Keratinocyte (primary cell): ENCODE measurements at regions not wholly inside any gene's neighbourhood (a gene's known extent, or its start where the extent isn't known, plus 50 kb on each side); places are given as distances from the start of the nearest gene placed in this dataset.

Experiments
- DNase-seq: peaks from one replicate; pipeline ENCODE4 v3.0.0-alpha.2; 2011; ENCODE audit warnings: low read depth, missing footprints, low spot score
- FAIRE-seq: peaks from 2 replicates; lab custom pipeline; 2011; peaks lifted over from hg19 to GRCh38; lab: Jason Lieb, UNC
- H2AFZ ChIP-seq: 2 replicates; pipeline ENCODE4 v1.6.0; 2012; ENCODE audit warnings: low read length, control low read depth, inconsistent platforms; ENCODE audit not compliant: control insufficient read depth
- H3K27ac ChIP-seq: 2 replicates; pipeline ENCODE4 v1.5.1; 2011; ENCODE audit warnings: low read length; ENCODE audit not compliant: control insufficient read depth, insufficient read depth
- H3K27me3 ChIP-seq: 3 replicates; pipeline ENCODE4 v1.6.0; 2011; ENCODE audit warnings: low read length; ENCODE audit not compliant: control insufficient read depth, insufficient read depth; ENCODE audit errors: extremely low read depth
- H3K36me3 ChIP-seq, 2 experiments: 2 replicates in 1 of 2; 3 replicates in 1 of 2; pipeline ENCODE4 v1.5.1; 2011; ENCODE audit warnings: low read length in 2 of 2, mild to moderate bottlenecking in 1 of 2; ENCODE audit not compliant: control insufficient read depth in 2 of 2, insufficient read depth in 2 of 2; ENCODE audit errors: extremely low read depth in 1 of 2
- H3K4me1 ChIP-seq: 3 replicates; pipeline ENCODE4 v1.5.1; 2011; ENCODE audit warnings: low read length; ENCODE audit not compliant: control insufficient read depth, insufficient read depth; ENCODE audit errors: extremely low read depth
- H3K4me2 ChIP-seq: 3 replicates; pipeline ENCODE4 v1.6.0; 2011; ENCODE audit warnings: low read depth, low read length; ENCODE audit not compliant: control insufficient read depth, insufficient read depth; ENCODE audit errors: extremely low read depth
- H3K4me3 ChIP-seq, 3 experiments: fragments of 200-600 bp in 1 of 3; sonication (generic) in 1 of 3; 2 replicates in 2 of 3; 3 replicates in 1 of 3; pipeline ENCODE4 v1.5.1; 2011 to 2016; ENCODE audit warnings: low read length in 3 of 3, mild to moderate bottlenecking in 3 of 3, control low read depth in 2 of 3, inconsistent platforms in 1 of 3, low read depth in 1 of 3, mixed read lengths in 1 of 3, mixed run types in 1 of 3, moderate library complexity in 1 of 3; ENCODE audit not compliant: control insufficient read depth in 2 of 3, insufficient read depth in 2 of 3; ENCODE audit errors: extremely low read depth in 1 of 3
- H3K79me2 ChIP-seq: 2 replicates; pipeline ENCODE4 v1.6.0; 2012; ENCODE audit warnings: low read length; ENCODE audit not compliant: control insufficient read depth, insufficient read depth
- H3K9ac ChIP-seq: 3 replicates; pipeline ENCODE4 v1.6.0; 2011; ENCODE audit warnings: low read length; ENCODE audit not compliant: control insufficient read depth, insufficient read depth; ENCODE audit errors: extremely low read depth
- H3K9me1 ChIP-seq: 3 replicates; pipeline ENCODE4 v1.6.0; 2011; ENCODE audit warnings: low read length; ENCODE audit not compliant: control insufficient read depth, insufficient read depth; ENCODE audit errors: extremely low read depth
- H3K9me3 ChIP-seq: 2 replicates; pipeline ENCODE4 v1.5.1; 2012; ENCODE audit warnings: low read depth, low read length; ENCODE audit not compliant: control insufficient read depth
- H4K20me1 ChIP-seq: 3 replicates; pipeline ENCODE4 v1.6.0; 2011; ENCODE audit warnings: low read length; ENCODE audit not compliant: control insufficient read depth, insufficient read depth; ENCODE audit errors: extremely low read depth
- EZH2 ChIP-seq: IDR thresholded peaks from one replicate; pipeline ENCODE4 v1.6.1; 2012; ENCODE audit warnings: inconsistent platforms, mild to moderate bottlenecking, low read length, moderate library complexity
- dilution Hi-C: fragments of 300-500 bp; cut with MboI; formaldehyde crosslinking; loops from one replicate; pipeline ENCODE4 v1.7.0; 2020; ENCODE audit warnings: low sequenced_read_pairs; ENCODE audit not compliant: extremely low pct_ligation_motif_present
- TF ChIP-seq, protein P1 (sequence below), 3 experiments: IDR thresholded peaks in 1 of 3; conservative IDR thresholded peaks in 1 of 3; optimal IDR thresholded peaks in 1 of 3; 2 replicates in 2 of 3; 3 replicates in 1 of 3; pipeline versions ENCODE3 to v1.5.1; 2011; ENCODE audit warnings: low read length in 3 of 3, mild to moderate bottlenecking in 3 of 3, moderate library complexity in 2 of 3, control low read depth in 1 of 3, inconsistent platforms in 1 of 3; ENCODE audit not compliant: insufficient read depth in 2 of 3; ENCODE audit errors: extremely low read depth in 1 of 3

DNA sequence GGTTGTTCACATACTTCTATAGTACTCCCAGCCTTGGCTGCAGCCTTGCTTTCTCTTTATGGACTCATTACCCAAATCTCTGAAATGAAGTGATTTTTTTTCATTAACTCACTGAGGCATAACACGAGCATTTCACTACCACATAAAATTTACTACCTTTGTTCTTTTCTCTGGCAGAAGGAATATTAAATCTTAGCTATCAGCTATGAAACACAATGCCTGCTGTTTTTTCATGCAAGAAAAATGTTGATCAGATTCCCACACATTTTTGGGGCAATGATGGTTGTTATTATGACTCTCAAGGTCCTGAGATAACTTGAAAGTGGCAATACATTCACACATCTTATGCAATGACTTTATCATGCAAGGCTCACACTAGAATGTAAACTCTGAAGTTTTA is 225.3 kb upstream of the ATP2B1 start:
- H3K36me3 ChIP-seq: no peaks in the 10 kb centered on the region
- H3K4me2 ChIP-seq: no peak overlapping the region
- H4K20me1 ChIP-seq: no peaks in the 10 kb centered on the region
- TF ChIP-seq, protein P1, sequence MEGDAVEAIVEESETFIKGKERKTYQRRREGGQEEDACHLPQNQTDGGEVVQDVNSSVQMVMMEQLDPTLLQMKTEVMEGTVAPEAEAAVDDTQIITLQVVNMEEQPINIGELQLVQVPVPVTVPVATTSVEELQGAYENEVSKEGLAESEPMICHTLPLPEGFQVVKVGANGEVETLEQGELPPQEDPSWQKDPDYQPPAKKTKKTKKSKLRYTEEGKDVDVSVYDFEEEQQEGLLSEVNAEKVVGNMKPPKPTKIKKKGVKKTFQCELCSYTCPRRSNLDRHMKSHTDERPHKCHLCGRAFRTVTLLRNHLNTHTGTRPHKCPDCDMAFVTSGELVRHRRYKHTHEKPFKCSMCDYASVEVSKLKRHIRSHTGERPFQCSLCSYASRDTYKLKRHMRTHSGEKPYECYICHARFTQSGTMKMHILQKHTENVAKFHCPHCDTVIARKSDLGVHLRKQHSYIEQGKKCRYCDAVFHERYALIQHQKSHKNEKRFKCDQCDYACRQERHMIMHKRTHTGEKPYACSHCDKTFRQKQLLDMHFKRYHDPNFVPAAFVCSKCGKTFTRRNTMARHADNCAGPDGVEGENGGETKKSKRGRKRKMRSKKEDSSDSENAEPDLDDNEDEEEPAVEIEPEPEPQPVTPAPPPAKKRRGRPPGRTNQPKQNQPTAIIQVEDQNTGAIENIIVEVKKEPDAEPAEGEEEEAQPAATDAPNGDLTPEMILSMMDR (optimal IDR thresholded peaks at IDR 0.05 in 1 of 3, IDR thresholded peaks at IDR 0.05 in 1 of 3, conservative IDR thresholded peaks at IDR 0.05 in 1 of 3; ENCODE audit: extremely low read depth in 1 of 3, insufficient read depth in 2 of 3, low read length in 3 of 3): no peak
- TF ChIP-seq EZH2: no peak
- no peaks in the 10 kb centered on the region for H3K27me3 ChIP-seq
- no peaks in the 10 kb centered on the region for H3K9me1 ChIP-seq
- no peak overlapping the region for H3K9ac ChIP-seq
- H2AFZ ChIP-seq: no peak overlapping the region
- H3K4me1 ChIP-seq: no peaks in the 10 kb centered on the region
- DNase-seq: no peak
- no peaks in the 10 kb centered on the region for H3K79me2 ChIP-seq
- no peaks in the 10 kb centered on the region for H3K9me3 ChIP-seq
- H3K4me3 ChIP-seq: no peak overlapping the region
- FAIRE-seq: no peak
- dilution Hi-C loops: no loop called here
- no peak overlapping the region for H3K27ac ChIP-seq

DNA sequence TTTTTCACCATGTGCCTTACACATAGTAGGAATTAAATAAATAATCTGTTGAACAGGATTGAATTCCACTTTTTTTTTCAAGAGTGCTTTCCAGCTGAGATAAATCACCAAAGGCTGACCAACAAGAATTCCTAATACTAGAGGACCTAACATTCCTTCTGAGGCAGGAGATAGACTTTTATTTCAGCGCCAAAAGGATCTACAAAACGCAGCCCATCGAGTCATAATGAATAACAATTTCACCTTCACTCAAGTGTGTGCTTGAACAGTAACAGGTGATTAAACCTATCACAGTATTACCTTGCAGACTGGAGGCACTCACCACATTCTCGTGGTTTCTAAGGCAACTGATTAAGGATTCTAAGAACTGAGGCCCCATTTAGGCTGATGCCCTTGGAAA is 224.3 kb upstream of the ATP2B1 start:
- FAIRE-seq (no peak), DNase-seq (no peak)
- H3K79me2 ChIP-seq: no peaks in the 10 kb centered on the region
- no peaks in the 10 kb centered on the region for H3K27me3 ChIP-seq
- no peak overlapping the region for H2AFZ ChIP-seq
- TF ChIP-seq, protein P1 (optimal IDR thresholded peaks at IDR 0.05 in 1 of 3, IDR thresholded peaks at IDR 0.05 in 1 of 3, conservative IDR thresholded peaks at IDR 0.05 in 1 of 3; ENCODE audit: extremely low read depth in 1 of 3, insufficient read depth in 2 of 3, low read length in 3 of 3): no peak
- TF ChIP-seq EZH2: no peak
- H3K27ac ChIP-seq: no peak overlapping the region
- no peaks in the 10 kb centered on the region for H3K4me1 ChIP-seq
- no peak overlapping the region for H3K4me3 ChIP-seq
- H4K20me1 ChIP-seq: no peaks in the 10 kb centered on the region
- no peak overlapping the region for H3K9ac ChIP-seq
- no peaks in the 10 kb centered on the region for H3K9me3 ChIP-seq
- dilution Hi-C loops: no loop called here
- no peaks in the 10 kb centered on the region for H3K36me3 ChIP-seq
- no peaks in the 10 kb centered on the region for H3K9me1 ChIP-seq
- H3K4me2 ChIP-seq: no peak overlapping the region
